HFFc6 (cell line): ENCODE measurements at regions not wholly inside any gene's neighbourhood (a gene's known extent, or its start where the extent isn't known, plus 50 kb on each side); places are given as distances from the start of the nearest gene placed in this dataset.

Experiments
- DNase-seq: peaks from one replicate; pipeline ENCODE4 v3.0.0-alpha.2; 2018
- H3K27ac Mint-ChIP-seq: 2 replicates; pipeline ENCODE4 v1.8.0; 2020; ENCODE audit warnings: mild to moderate bottlenecking, mixed read lengths
- H3K27me3 Mint-ChIP-seq: 2 replicates; pipeline ENCODE4 v1.8.0; 2021; ENCODE audit warnings: mild to moderate bottlenecking, moderate library complexity, mixed read lengths; ENCODE audit not compliant: insufficient read depth
- H3K36me3 Mint-ChIP-seq: 2 replicates; pipeline ENCODE4 v1.8.0; 2021; ENCODE audit warnings: low read depth, mixed read lengths
- H3K4me1 Mint-ChIP-seq: 2 replicates; pipeline ENCODE4 v1.8.0; 2020; ENCODE audit warnings: low read depth, mixed read lengths
- H3K4me3 Mint-ChIP-seq: 2 replicates; pipeline ENCODE4 v1.8.0; 2020; ENCODE audit warnings: mild to moderate bottlenecking, moderate library complexity, mixed read lengths
- H3K9me3 Mint-ChIP-seq: 2 replicates; pipeline ENCODE4 v1.8.0; 2020; ENCODE audit warnings: mild to moderate bottlenecking, mixed read lengths
- TF ChIP-seq, protein P1 (sequence below): fragments of 200-600 bp; sonication (generic); IDR thresholded peaks from 2 replicates; pipeline ENCODE4 v1.5.0; 2021; ENCODE audit warnings: antibody characterized with exemption, mild to moderate bottlenecking

DNA sequence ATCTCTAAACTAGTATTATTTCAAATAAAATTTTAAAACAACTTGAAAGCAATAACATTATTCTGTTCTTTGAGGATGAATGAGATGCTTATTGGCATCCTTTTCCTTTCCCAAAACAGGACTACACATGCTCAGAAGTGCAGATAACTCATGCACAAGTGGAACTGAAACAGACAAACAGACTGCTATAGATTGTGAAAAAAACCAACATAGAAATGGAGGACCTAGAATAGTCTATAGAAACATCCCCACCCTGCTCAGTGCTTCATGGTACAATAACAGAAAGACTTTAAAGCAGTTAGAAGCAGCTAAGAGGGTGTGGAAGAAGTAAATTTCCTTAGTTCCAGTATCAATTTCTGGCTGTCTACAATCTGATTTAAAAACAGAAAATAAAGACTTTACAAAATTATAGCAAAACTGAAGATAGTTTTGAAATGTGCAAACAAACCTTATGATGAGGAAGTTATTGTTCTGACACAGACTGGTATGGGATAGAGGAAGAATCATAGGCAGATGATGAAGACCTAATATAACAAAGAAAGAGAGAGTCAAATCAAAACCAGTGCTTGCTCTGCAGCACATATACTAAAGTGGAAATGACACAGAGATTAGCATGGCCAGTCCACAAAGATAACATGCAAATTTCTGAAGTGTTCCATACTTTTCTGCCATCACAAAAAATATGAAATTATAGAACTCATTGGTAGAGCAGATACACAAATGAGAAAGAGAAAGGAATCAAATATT, 1025.4 kb downstream of the SQOR start:
- no peak overlapping the region for H3K4me3 Mint-ChIP-seq
- H3K36me3 Mint-ChIP-seq = no peaks in the 10 kb centered on the region
- no peaks in the 10 kb centered on the region for H3K4me1 Mint-ChIP-seq
- DNase-seq = no peak
- H3K27ac Mint-ChIP-seq = no peak overlapping the region
- H3K9me3 Mint-ChIP-seq = peaks cover 62% of the 10 kb centered on the region
- no peaks in the 10 kb centered on the region for H3K27me3 Mint-ChIP-seq
- TF ChIP-seq, protein P1, sequence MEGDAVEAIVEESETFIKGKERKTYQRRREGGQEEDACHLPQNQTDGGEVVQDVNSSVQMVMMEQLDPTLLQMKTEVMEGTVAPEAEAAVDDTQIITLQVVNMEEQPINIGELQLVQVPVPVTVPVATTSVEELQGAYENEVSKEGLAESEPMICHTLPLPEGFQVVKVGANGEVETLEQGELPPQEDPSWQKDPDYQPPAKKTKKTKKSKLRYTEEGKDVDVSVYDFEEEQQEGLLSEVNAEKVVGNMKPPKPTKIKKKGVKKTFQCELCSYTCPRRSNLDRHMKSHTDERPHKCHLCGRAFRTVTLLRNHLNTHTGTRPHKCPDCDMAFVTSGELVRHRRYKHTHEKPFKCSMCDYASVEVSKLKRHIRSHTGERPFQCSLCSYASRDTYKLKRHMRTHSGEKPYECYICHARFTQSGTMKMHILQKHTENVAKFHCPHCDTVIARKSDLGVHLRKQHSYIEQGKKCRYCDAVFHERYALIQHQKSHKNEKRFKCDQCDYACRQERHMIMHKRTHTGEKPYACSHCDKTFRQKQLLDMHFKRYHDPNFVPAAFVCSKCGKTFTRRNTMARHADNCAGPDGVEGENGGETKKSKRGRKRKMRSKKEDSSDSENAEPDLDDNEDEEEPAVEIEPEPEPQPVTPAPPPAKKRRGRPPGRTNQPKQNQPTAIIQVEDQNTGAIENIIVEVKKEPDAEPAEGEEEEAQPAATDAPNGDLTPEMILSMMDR = no peak

GRCh38 chr15:46670258-46670657, 1035.4 kb downstream of the SQOR start:
- Mint-ChIP-seq H3K27me3 (no peaks in the 10 kb centered on the region; the same call in 1 of the 2 replicates), H3K4me1 (no peaks in the 10 kb centered on the region), H3K27ac (no peak overlapping the region), H3K4me3 (no peak overlapping the region), H3K36me3 (no peaks in the 10 kb centered on the region), H3K9me3 (peaks cover 33% of the 10 kb centered on the region)
- DNase-seq = no peak
- TF ChIP-seq, protein P1 = no peak

DNA sequence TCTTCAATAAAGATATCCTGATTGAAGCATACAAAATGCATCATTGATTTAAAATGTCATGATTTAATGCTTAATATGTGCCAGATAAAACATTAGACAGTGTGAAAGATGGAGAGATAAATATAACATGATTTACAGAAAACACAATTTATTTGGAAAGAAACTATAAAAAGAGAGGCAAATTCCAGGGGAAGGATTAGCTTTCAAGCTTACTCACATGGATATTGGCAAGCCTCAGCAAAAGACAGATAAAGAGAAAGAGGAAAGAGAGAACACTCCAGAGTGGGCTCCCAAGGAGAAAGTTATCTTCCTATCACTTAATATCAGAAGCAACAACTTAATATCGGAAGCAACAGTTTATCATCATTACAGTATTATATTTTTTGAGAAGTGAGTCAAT, 1036.5 kb downstream of the SQOR start:
- Mint-ChIP-seq H3K4me3 (no peak overlapping the region), H3K27me3 (no peaks in the 10 kb centered on the region; the same call in 1 of the 2 replicates), H3K9me3 (peaks cover 33% of the 10 kb centered on the region), H3K27ac (no peak overlapping the region), H3K36me3 (no peaks in the 10 kb centered on the region), H3K4me1 (no peaks in the 10 kb centered on the region)
- TF ChIP-seq, protein P1 = no peak
- DNase-seq = no peak

DNA sequence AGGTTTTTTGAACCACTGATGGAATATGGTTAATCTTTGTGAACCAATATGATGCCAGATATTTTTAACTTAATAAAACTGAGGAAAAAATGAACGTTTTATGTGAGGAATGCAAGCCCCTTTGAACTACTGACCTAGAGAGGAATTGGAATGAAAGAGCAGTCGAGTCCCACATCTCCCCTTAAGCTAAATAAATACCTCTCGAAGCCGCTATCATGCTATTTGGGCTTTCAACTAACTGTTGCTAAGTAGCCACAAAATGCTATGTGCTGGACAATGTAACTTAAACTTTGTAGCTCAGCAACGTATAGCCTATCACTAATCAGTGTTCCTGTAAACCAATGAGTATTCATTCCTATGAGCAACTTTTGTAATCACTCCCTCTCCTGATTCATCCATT, 1037.2 kb downstream of the SQOR start:
- peaks cover 34% of the 10 kb centered on the region for H3K9me3 Mint-ChIP-seq

GRCh38 chr15:46676233-46677206, 1040.8 kb upstream of the SEMA6D start:
- H3K9me3 Mint-ChIP-seq = peaks cover 44% of the 10 kb centered on the region
- no peak overlapping the region for H3K4me3 Mint-ChIP-seq
- H3K27ac Mint-ChIP-seq = no peak overlapping the region
- no peak for DNase-seq
- H3K27me3 Mint-ChIP-seq = no peaks in the 10 kb centered on the region
- no peaks in the 10 kb centered on the region for H3K36me3 Mint-ChIP-seq
- TF ChIP-seq, protein P1 = no peak
- H3K4me1 Mint-ChIP-seq = no peaks in the 10 kb centered on the region

More for the DNA sequence above, 1037.2 kb downstream of the SQOR start:
- Mint-ChIP-seq H3K27me3 (no peaks in the 10 kb centered on the region; the same call in 1 of the 2 replicates), H3K4me3 (no peak overlapping the region), H3K36me3 (no peaks in the 10 kb centered on the region), H3K27ac (no peak overlapping the region), H3K4me1 (no peaks in the 10 kb centered on the region)
- TF ChIP-seq, protein P1 = no peak
- no peak for DNase-seq
